Fibroblast of lung (primary cell): ENCODE measurements at regions not wholly inside any gene's neighbourhood (a gene's known extent, or its start where the extent isn't known, plus 50 kb on each side); places are given as distances from the start of the nearest gene placed in this dataset.

ENCODE experiments used
- EZH2 ChIP-seq: IDR thresholded peaks from 2 replicates; pipeline ENCODE4 v1.5.1; 2012; ENCODE audit warnings: low read length, control low read depth, mild to moderate bottlenecking; ENCODE audit errors: missing control alignments
- TF ChIP-seq, protein P1 (sequence below), 2 donors: IDR thresholded peaks in 1 of 2; conservative IDR thresholded peaks in 1 of 2; 1 replicate in 1 of 2; 2 replicates in 1 of 2; pipeline ENCODE4 v1.5.1; 2011 to 2012; ENCODE audit warnings: low read length in 2 of 2, control low read depth in 1 of 2, inconsistent platforms in 1 of 2, low read depth in 1 of 2, mild to moderate bottlenecking in 1 of 2

- TF ChIP-seq, protein P1, sequence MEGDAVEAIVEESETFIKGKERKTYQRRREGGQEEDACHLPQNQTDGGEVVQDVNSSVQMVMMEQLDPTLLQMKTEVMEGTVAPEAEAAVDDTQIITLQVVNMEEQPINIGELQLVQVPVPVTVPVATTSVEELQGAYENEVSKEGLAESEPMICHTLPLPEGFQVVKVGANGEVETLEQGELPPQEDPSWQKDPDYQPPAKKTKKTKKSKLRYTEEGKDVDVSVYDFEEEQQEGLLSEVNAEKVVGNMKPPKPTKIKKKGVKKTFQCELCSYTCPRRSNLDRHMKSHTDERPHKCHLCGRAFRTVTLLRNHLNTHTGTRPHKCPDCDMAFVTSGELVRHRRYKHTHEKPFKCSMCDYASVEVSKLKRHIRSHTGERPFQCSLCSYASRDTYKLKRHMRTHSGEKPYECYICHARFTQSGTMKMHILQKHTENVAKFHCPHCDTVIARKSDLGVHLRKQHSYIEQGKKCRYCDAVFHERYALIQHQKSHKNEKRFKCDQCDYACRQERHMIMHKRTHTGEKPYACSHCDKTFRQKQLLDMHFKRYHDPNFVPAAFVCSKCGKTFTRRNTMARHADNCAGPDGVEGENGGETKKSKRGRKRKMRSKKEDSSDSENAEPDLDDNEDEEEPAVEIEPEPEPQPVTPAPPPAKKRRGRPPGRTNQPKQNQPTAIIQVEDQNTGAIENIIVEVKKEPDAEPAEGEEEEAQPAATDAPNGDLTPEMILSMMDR (conservative IDR thresholded peaks at IDR 0.05 in 1 of 2, IDR thresholded peaks at IDR 0.05 in 1 of 2; ENCODE audit: low read depth in 1 of 2, low read length in 2 of 2), result no peak
- TF ChIP-seq EZH2, result no peak
Observed at GRCh38 chr6:113493991-113494390, 363.2 kb upstream of the MARCKS start.
